GM23248 (cell line): ENCODE measurements at regions not wholly inside any gene's neighbourhood (a gene's known extent, or its start where the extent isn't known, plus 50 kb on each side); places are given as distances from the start of the nearest gene placed in this dataset.

Experiments used
- EZH2 ChIP-seq: fragments of 200-600 bp; sonication (generic); IDR thresholded peaks from 2 replicates; pipeline ENCODE4 v1.6.1; 2018; ENCODE audit warnings: antibody characterized with exemption, mild to moderate bottlenecking; ENCODE audit not compliant: insufficient read depth, poor library complexity, severe bottlenecking
- EZH2phosphoT487 ChIP-seq: fragments of 200-600 bp; sonication (generic); IDR thresholded peaks from 2 replicates; pipeline ENCODE4 v1.6.1; 2018; ENCODE audit warnings: antibody characterized with exemption, moderate library complexity, mild to moderate bottlenecking, low read depth; ENCODE audit not compliant: insufficient read depth

- TF ChIP-seq EZH2, result no peak
- TF ChIP-seq EZH2phosphoT487, result no peak
Measured at GRCh38 chr4:157574606-157575005, 354.1 kb downstream of the GRIA2 start.
